ENCODE measurements at regions not wholly inside any gene's neighbourhood (a gene's known extent, or its start where the extent isn't known, plus 50 kb on each side); places are given as distances from the start of the nearest gene placed in this dataset.
"Not testable (repeated sequence)": the region's sequence is repeated elsewhere in the genome, so short reads cannot be mapped to it uniquely, and the experiment has no call there.

GRCh38 chr9:106218854-106219253, 524.5 kb downstream of the TMEM38B start:
- no peak overlapping the region for H3K4me3 ChIP-seq (replicated peaks in 1 of 2; ENCODE audit: low read depth in 2 of 2, low read length in 2 of 2)
- no peak for DNase-seq (ENCODE audit: low read depth in 2 of 2)
- no peak for TF ChIP-seq CTCF (IDR thresholded peaks at IDR 0.05; ENCODE audit: low read depth, low read length)

GRCh38 chr9:106220415-106220814, 526.1 kb downstream of the TMEM38B start:
- TF ChIP-seq CTCF (IDR thresholded peaks at IDR 0.05; ENCODE audit: low read depth, low read length) = no peak
- H3K4me3 ChIP-seq (replicated peaks in 1 of 2; ENCODE audit: low read depth in 2 of 2, low read length in 2 of 2) = no peak overlapping the region

GRCh38 chr9:106228861-106229260, 534.5 kb downstream of the TMEM38B start:
- no peak for DNase-seq (ENCODE audit: low read depth in 2 of 2)
- H3K4me3 ChIP-seq (replicated peaks in 1 of 2; ENCODE audit: low read depth in 2 of 2, low read length in 2 of 2) = no peak overlapping the region
- TF ChIP-seq CTCF (IDR thresholded peaks at IDR 0.05; ENCODE audit: low read depth, low read length) = no peak

More at GRCh38 chr9:106220415-106220814, 526.1 kb downstream of the TMEM38B start:
- DNase-seq (ENCODE audit: low read depth in 2 of 2) = no peak

- H3K4me3 ChIP-seq (replicated peaks in 1 of 2; ENCODE audit: low read depth in 2 of 2, low read length in 2 of 2) = no peak overlapping the region
- DNase-seq (ENCODE audit: low read depth in 2 of 2) = no peak
- TF ChIP-seq CTCF (IDR thresholded peaks at IDR 0.05; ENCODE audit: low read depth, low read length) = no peak
Measured at GRCh38 chr9:106233116-106233515, 538.8 kb downstream of the TMEM38B start.

GRCh38 chr9:106260908-106261307, 566.6 kb downstream of the TMEM38B start:
- DNase-seq (ENCODE audit: low read depth in 2 of 2); H3K4me3 ChIP-seq (replicated peaks in 1 of 2; ENCODE audit: low read depth in 2 of 2, low read length in 2 of 2): not testable (repeated sequence)

- H3K4me3 ChIP-seq (replicated peaks in 1 of 2; ENCODE audit: low read depth in 2 of 2, low read length in 2 of 2) = no peak overlapping the region
- no peak for TF ChIP-seq CTCF (IDR thresholded peaks at IDR 0.05; ENCODE audit: low read depth, low read length)
- peak in 1 of 2 donors; percentile 14 for DNase-seq (ENCODE audit: low read depth in 2 of 2)
Measured at GRCh38 chr9:106277966-106278365, 583.6 kb downstream of the TMEM38B start.

GRCh38 chr9:106283769-106284168, 579.2 kb upstream of the ZNF462 start:
- H3K4me3 ChIP-seq (replicated peaks in 1 of 2; ENCODE audit: low read depth in 2 of 2, low read length in 2 of 2) = no peak overlapping the region
- DNase-seq (ENCODE audit: low read depth in 2 of 2) = no peak
- TF ChIP-seq CTCF (IDR thresholded peaks at IDR 0.05; ENCODE audit: low read depth, low read length) = no peak

Data from cardiac fibroblast (primary cell).